ENCODE measurements at regions not wholly inside any gene's neighbourhood (a gene's known extent, or its start where the extent isn't known, plus 50 kb on each side); places are given as distances from the start of the nearest gene placed in this dataset.

DNA sequence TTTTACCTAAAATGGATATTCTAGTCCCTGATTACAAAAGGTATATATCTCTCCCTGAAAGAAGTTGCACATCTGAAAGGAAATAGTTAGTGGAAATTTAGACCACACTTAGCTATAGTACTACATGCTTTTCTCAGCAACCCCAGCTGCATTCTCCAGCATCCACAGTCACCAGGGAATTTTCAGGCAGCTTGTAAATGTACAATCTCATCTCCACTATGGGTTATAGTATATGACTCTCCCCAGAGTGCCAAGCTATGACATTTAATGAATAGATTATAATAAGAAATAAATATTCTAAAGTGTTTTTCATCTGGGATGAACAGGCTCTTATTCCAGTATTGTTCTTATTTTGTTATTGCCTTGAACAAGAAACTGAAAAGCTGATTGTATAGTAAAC is 197.6 kb upstream of the HNRNPA3 start:
- H3K4me1 ChIP-seq (ENCODE audit: control insufficient read depth in 2 of 2, insufficient read depth in 2 of 2, low read length in 1 of 2): no peaks in the 10 kb centered on the region
- H3K4me3 ChIP-seq (ENCODE audit: low read depth in 1 of 2, low read length in 2 of 2): no peak overlapping the region
- no peaks in the 10 kb centered on the region for H3K36me3 ChIP-seq (ENCODE audit: control insufficient read depth in 2 of 2, insufficient read depth in 2 of 2, low read length in 1 of 2)
- no peak overlapping the region for H3K27ac ChIP-seq (ENCODE audit: low read depth in 2 of 2, low read length in 1 of 2)
- no peaks in the 10 kb centered on the region for H3K27me3 ChIP-seq (ENCODE audit: control insufficient read depth in 1 of 2, insufficient read depth in 2 of 2, low read length in 2 of 2)
- no peaks in the 10 kb centered on the region for H3K9me3 ChIP-seq (ENCODE audit: control insufficient read depth in 2 of 2, insufficient read depth in 1 of 2, low read depth in 1 of 2, low read length in 1 of 2)

DNA sequence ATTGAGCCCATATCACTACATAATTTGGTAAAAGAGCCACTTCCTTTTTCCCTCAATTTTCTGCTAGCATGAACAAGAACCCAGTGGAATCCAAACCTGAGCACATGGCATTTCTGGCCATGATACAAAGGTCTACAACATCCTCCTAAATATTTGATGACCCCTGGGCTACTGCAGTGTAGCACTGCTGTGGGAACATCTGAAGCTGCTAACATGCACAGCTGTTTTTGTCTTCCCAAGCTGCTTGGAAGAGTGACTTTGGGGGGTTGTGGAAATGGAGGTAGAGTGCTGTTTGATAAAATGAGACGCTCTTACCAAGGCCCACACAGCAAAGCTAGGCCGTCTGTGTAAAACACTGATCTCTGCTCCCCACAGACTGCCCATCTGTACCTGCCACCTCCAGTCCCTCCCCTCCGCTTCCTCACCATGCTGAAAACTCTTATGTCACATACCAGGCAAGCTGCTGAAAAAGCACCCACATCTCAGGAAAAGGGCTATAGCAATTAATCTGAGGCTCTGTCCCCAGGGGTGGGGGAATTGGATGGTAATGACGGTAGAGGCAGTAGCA is 197.2 kb upstream of the HNRNPA3 start:
- no peaks in the 10 kb centered on the region for H3K27me3 ChIP-seq (ENCODE audit: control insufficient read depth in 1 of 2, insufficient read depth in 2 of 2, low read length in 2 of 2)
- H3K36me3 ChIP-seq (ENCODE audit: control insufficient read depth in 2 of 2, insufficient read depth in 2 of 2, low read length in 1 of 2): no peaks in the 10 kb centered on the region
- no peak overlapping the region for H3K4me3 ChIP-seq (ENCODE audit: low read depth in 1 of 2, low read length in 2 of 2)
- H3K27ac ChIP-seq (ENCODE audit: low read depth in 2 of 2, low read length in 1 of 2): no peak overlapping the region
- no peaks in the 10 kb centered on the region for H3K4me1 ChIP-seq (ENCODE audit: control insufficient read depth in 2 of 2, insufficient read depth in 2 of 2, low read length in 1 of 2)
- 77 to 82% methylated on average over 4 of the region's 4 CpGs for WGBS, 2 donors
- H3K9me3 ChIP-seq (ENCODE audit: control insufficient read depth in 2 of 2, insufficient read depth in 1 of 2, low read depth in 1 of 2, low read length in 1 of 2): no peaks in the 10 kb centered on the region

DNA sequence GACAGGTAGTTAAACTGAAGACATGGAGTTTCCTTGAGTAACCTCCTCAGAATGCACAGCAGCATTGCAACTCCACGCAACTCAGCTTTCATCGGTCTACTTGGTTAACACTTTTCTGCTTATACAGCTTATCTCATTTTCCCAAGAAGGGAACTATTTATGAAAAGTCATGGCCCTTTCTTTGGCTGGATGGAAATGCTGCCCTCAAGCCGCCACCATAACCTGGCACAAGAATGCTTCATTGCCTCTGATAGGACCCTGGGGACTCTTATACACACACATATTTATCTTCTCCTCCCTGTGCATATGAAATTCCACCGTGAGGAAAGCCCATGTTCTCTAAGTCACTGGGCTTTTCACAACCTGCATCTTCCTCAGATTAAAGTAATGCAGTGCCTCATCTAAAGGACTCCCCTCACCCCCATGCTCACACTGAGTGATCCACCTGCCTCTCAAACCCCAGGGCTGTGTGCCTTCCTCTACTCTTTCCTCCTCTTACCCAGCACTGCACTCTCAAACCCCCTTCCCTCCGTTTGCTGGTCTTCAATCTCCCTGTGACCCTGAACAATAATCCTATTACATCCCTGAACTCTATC is 192.0 kb upstream of the HNRNPA3 start:
- Histone ChIP-seq H3K9me3 (ENCODE audit: control insufficient read depth in 2 of 2, insufficient read depth in 1 of 2, low read depth in 1 of 2, low read length in 1 of 2) (no peaks in the 10 kb centered on the region), H3K27ac (ENCODE audit: low read depth in 2 of 2, low read length in 1 of 2) (no peak overlapping the region)
- 85% methylated on average over 5 of the region's 5 CpGs for WGBS, 2 donors

DNA sequence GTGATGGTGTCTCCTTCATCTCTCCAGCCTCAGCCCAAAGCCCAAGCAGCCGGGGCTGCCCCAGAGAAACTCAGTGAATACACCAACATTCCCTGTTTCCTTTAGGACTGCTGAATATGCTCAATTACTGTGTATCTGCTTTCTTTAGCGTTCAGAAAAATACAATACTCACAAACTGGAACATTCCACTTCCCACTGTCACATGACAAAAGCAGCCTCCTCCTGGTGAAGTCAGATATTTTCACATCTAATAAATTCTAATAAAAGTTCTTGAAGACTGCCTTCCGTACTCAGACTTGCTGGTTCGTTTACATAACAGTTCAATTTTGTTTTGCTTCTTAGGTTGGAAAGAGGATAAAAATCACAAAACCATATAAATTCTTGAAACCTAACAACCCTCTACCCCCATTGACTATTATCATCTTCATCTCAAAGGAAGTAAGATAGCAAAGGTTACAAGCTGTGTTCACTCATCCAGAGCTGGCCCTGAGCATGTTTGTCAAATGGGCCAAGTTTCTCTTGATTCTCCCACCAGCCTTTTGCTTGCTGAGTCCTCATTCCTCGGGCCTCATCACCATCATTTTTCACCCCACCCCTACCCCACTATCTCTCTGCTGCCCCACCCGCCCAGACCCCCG is 190.8 kb upstream of the HNRNPA3 start:
- Histone ChIP-seq H3K27ac (ENCODE audit: low read depth in 2 of 2, low read length in 1 of 2) (no peak overlapping the region), H3K4me1 (ENCODE audit: control insufficient read depth in 2 of 2, insufficient read depth in 2 of 2, low read length in 1 of 2) (no peaks in the 10 kb centered on the region), H3K4me3 (ENCODE audit: low read depth in 1 of 2, low read length in 2 of 2) (no peak overlapping the region), H3K9me3 (ENCODE audit: control insufficient read depth in 2 of 2, insufficient read depth in 1 of 2, low read depth in 1 of 2, low read length in 1 of 2) (no peaks in the 10 kb centered on the region), H3K27me3 (ENCODE audit: control insufficient read depth in 1 of 2, insufficient read depth in 2 of 2, low read length in 2 of 2) (peaks cover 0 to 2% of the 10 kb centered on the region in 2 donors), H3K36me3 (ENCODE audit: control insufficient read depth in 2 of 2, insufficient read depth in 2 of 2, low read length in 1 of 2) (no peaks in the 10 kb centered on the region)
- 72 to 75% methylated on average over 7 of the region's 7 CpGs for WGBS, 2 donors

More for the DNA sequence above, 192.0 kb upstream of the HNRNPA3 start:
- Histone ChIP-seq H3K27me3 (ENCODE audit: control insufficient read depth in 1 of 2, insufficient read depth in 2 of 2, low read length in 2 of 2) (no peaks in the 10 kb centered on the region), H3K4me1 (ENCODE audit: control insufficient read depth in 2 of 2, insufficient read depth in 2 of 2, low read length in 1 of 2) (no peaks in the 10 kb centered on the region), H3K4me3 (ENCODE audit: low read depth in 1 of 2, low read length in 2 of 2) (no peak overlapping the region), H3K36me3 (ENCODE audit: control insufficient read depth in 2 of 2, insufficient read depth in 2 of 2, low read length in 1 of 2) (no peaks in the 10 kb centered on the region)

- Histone ChIP-seq H3K27ac (ENCODE audit: low read depth in 2 of 2, low read length in 1 of 2) (no peak overlapping the region), H3K4me3 (ENCODE audit: low read depth in 1 of 2, low read length in 2 of 2) (no peak overlapping the region), H3K36me3 (ENCODE audit: control insufficient read depth in 2 of 2, insufficient read depth in 2 of 2, low read length in 1 of 2) (no peaks in the 10 kb centered on the region), H3K9me3 (ENCODE audit: control insufficient read depth in 2 of 2, insufficient read depth in 1 of 2, low read depth in 1 of 2, low read length in 1 of 2) (no peaks in the 10 kb centered on the region), H3K4me1 (ENCODE audit: control insufficient read depth in 2 of 2, insufficient read depth in 2 of 2, low read length in 1 of 2) (no peaks in the 10 kb centered on the region), H3K27me3 (ENCODE audit: control insufficient read depth in 1 of 2, insufficient read depth in 2 of 2, low read length in 2 of 2) (peaks cover 0 to 2% of the 10 kb centered on the region in 2 donors)
- 61 to 63% methylated on average over 5 of the region's 5 CpGs for WGBS, 2 donors
These were observed 187.8 kb upstream of the HNRNPA3 start for GRCh38 chr2:177024765-177025164.

DNA sequence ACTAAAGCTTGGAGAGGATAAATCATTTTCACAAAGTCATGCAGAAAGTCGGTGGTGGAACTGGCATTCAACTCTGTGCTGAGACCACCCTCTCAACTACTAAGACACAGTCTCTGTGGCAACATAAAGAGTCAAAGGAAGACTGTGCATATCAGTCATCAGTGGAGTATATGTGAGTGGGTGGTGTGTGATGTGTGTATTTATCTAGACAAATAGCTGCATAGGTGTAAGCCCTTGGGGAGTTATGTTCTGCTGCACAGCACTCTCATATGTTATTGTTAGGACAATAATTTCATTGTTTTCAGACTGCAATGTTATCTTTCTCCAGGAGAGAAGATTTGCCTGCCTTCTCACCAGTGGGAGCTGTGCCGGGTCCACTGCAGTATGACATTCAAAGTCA is 186.3 kb upstream of the HNRNPA3 start:
- Histone ChIP-seq H3K27ac (ENCODE audit: low read depth in 2 of 2, low read length in 1 of 2) (no peak overlapping the region), H3K27me3 (ENCODE audit: control insufficient read depth in 1 of 2, insufficient read depth in 2 of 2, low read length in 2 of 2) (peaks cover 0 to 2% of the 10 kb centered on the region in 2 donors), H3K4me1 (ENCODE audit: control insufficient read depth in 2 of 2, insufficient read depth in 2 of 2, low read length in 1 of 2) (no peaks in the 10 kb centered on the region), H3K4me3 (ENCODE audit: low read depth in 1 of 2, low read length in 2 of 2) (no peak overlapping the region), H3K9me3 (ENCODE audit: control insufficient read depth in 2 of 2, insufficient read depth in 1 of 2, low read depth in 1 of 2, low read length in 1 of 2) (no peaks in the 10 kb centered on the region), H3K36me3 (ENCODE audit: control insufficient read depth in 2 of 2, insufficient read depth in 2 of 2, low read length in 1 of 2) (no peaks in the 10 kb centered on the region)
- 69 to 77% methylated on average over 2 of the region's 2 CpGs for WGBS, 2 donors

- no peaks in the 10 kb centered on the region for H3K4me1 ChIP-seq (ENCODE audit: control insufficient read depth in 2 of 2, insufficient read depth in 2 of 2, low read length in 1 of 2)
- WGBS, 2 donors: 70 to 76% methylated on average over 2 of the region's 2 CpGs
These were observed 185.6 kb upstream of the HNRNPA3 start for GRCh38 chr2:177026956-177027355.

GRCh38 chr2:177028296-177028695 is 184.3 kb upstream of the HNRNPA3 start:
- Histone ChIP-seq H3K4me3 (ENCODE audit: low read depth in 1 of 2, low read length in 2 of 2) (no peak overlapping the region), H3K4me1 (ENCODE audit: control insufficient read depth in 2 of 2, insufficient read depth in 2 of 2, low read length in 1 of 2) (no peaks in the 10 kb centered on the region), H3K9me3 (ENCODE audit: control insufficient read depth in 2 of 2, insufficient read depth in 1 of 2, low read depth in 1 of 2, low read length in 1 of 2) (no peaks in the 10 kb centered on the region), H3K27ac (ENCODE audit: low read depth in 2 of 2, low read length in 1 of 2) (no peak overlapping the region), H3K36me3 (ENCODE audit: control insufficient read depth in 2 of 2, insufficient read depth in 2 of 2, low read length in 1 of 2) (no peaks in the 10 kb centered on the region), H3K27me3 (ENCODE audit: control insufficient read depth in 1 of 2, insufficient read depth in 2 of 2, low read length in 2 of 2) (peaks cover 0 to 2% of the 10 kb centered on the region in 2 donors)
- WGBS, 2 donors: 92 to 96% methylated on average over 2 of the region's 2 CpGs

More at GRCh38 chr2:177026956-177027355, 185.6 kb upstream of the HNRNPA3 start:
- Histone ChIP-seq H3K27me3 (ENCODE audit: control insufficient read depth in 1 of 2, insufficient read depth in 2 of 2, low read length in 2 of 2) (peaks cover 0 to 2% of the 10 kb centered on the region in 2 donors), H3K9me3 (ENCODE audit: control insufficient read depth in 2 of 2, insufficient read depth in 1 of 2, low read depth in 1 of 2, low read length in 1 of 2) (no peaks in the 10 kb centered on the region), H3K4me3 (ENCODE audit: low read depth in 1 of 2, low read length in 2 of 2) (no peak overlapping the region), H3K36me3 (ENCODE audit: control insufficient read depth in 2 of 2, insufficient read depth in 2 of 2, low read length in 1 of 2) (no peaks in the 10 kb centered on the region), H3K27ac (ENCODE audit: low read depth in 2 of 2, low read length in 1 of 2) (no peak overlapping the region)

DNA sequence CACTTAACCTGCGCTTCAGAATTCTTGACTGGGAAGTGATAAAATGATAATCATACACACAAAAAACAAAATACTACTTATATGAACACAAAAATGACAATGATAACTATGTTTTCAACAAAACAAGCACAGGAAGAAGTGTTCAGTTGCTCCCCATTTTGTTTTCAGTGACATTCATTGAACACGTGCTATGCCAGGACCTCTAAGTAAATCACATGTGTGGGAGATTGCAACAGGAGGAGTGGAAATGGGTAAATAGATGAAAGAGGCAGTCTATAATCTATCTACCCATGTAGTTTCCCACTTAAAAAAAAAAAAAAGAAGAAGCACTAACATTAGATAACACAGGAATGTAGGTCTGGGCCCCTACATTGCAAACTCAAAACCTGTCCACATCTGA is 183.5 kb upstream of the HNRNPA3 start:
- H3K4me1 ChIP-seq (ENCODE audit: control insufficient read depth in 2 of 2, insufficient read depth in 2 of 2, low read length in 1 of 2): no peaks in the 10 kb centered on the region
- no peak overlapping the region for H3K4me3 ChIP-seq (ENCODE audit: low read depth in 1 of 2, low read length in 2 of 2)
- no peak overlapping the region for H3K27ac ChIP-seq (ENCODE audit: low read depth in 2 of 2, low read length in 1 of 2)
- no peaks in the 10 kb centered on the region for H3K36me3 ChIP-seq (ENCODE audit: control insufficient read depth in 2 of 2, insufficient read depth in 2 of 2, low read length in 1 of 2)
- no peaks in the 10 kb centered on the region for H3K9me3 ChIP-seq (ENCODE audit: control insufficient read depth in 2 of 2, insufficient read depth in 1 of 2, low read depth in 1 of 2, low read length in 1 of 2)
- peaks cover 0 to 2% of the 10 kb centered on the region in 2 donors for H3K27me3 ChIP-seq (ENCODE audit: control insufficient read depth in 1 of 2, insufficient read depth in 2 of 2, low read length in 2 of 2)
- WGBS, 2 donors: 85 to 94% methylated on average over 2 of the region's 2 CpGs

- 58 to 59% methylated on average over 2 of the region's 2 CpGs for WGBS, 2 donors
- H3K27ac ChIP-seq (ENCODE audit: low read depth in 2 of 2, low read length in 1 of 2): no peak overlapping the region
- peaks cover 0 to 2% of the 10 kb centered on the region in 2 donors for H3K27me3 ChIP-seq (ENCODE audit: control insufficient read depth in 1 of 2, insufficient read depth in 2 of 2, low read length in 2 of 2)
These were observed 183.1 kb upstream of the HNRNPA3 start for GRCh38 chr2:177029501-177029900.

More at GRCh38 chr2:177029501-177029900, 183.1 kb upstream of the HNRNPA3 start:
- Histone ChIP-seq H3K4me3 (ENCODE audit: low read depth in 1 of 2, low read length in 2 of 2) (no peak overlapping the region), H3K4me1 (ENCODE audit: control insufficient read depth in 2 of 2, insufficient read depth in 2 of 2, low read length in 1 of 2) (no peaks in the 10 kb centered on the region), H3K36me3 (ENCODE audit: control insufficient read depth in 2 of 2, insufficient read depth in 2 of 2, low read length in 1 of 2) (no peaks in the 10 kb centered on the region), H3K9me3 (ENCODE audit: control insufficient read depth in 2 of 2, insufficient read depth in 1 of 2, low read depth in 1 of 2, low read length in 1 of 2) (no peaks in the 10 kb centered on the region)
